ENCODE measurements at regions not wholly inside any gene's neighbourhood (a gene's known extent, or its start where the extent isn't known, plus 50 kb on each side); places are given as distances from the start of the nearest gene placed in this dataset.

DNA sequence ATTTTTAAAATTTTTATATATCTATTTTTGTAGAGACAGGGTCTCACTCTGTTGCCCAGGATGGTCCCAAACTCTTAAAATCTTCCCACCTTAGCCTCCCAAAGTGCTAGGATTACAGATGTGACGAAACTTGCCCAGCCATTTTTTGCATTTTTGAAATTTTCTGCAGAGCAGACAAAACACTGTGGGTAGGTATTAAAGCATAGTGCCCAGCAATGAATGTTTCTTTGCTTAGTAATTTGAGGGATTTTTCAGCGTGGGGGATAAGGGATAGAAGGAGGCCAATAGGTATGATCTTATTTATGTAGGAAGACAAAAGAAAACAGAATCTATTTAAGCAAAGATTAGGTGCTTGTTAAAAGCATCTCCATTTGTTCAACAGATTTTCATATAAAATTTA lies 446.8 kb upstream of the DPH6 start:
- TF ChIP-seq POLR2A (IDR thresholded peaks at IDR 0.05) (no peak), CTCF (IDR thresholded peaks at IDR 0.05) (no peak)

Measured in adrenal gland (tissue), 5 donors.